Stomach (tissue), 4 donors: ENCODE measurements at regions not wholly inside any gene's neighbourhood (a gene's known extent, or its start where the extent isn't known, plus 50 kb on each side); places are given as distances from the start of the nearest gene placed in this dataset.

Source experiments
- EP300 ChIP-seq: sonication (generic); formaldehyde crosslinking; IDR thresholded peaks from one replicate; pipeline ENCODE4 v1.6.1; 2017; ENCODE audit warnings: antibody characterized with exemption
- POLR2A ChIP-seq, 4 donors: fragments of 450-650 bp; IDR thresholded peaks; one replicate each; pipeline ENCODE4 v1.6.1; 2016; ENCODE audit warnings: antibody characterized with exemption in 4 of 4, control low read depth in 2 of 4, mild to moderate bottlenecking in 1 of 4, moderate library complexity in 1 of 4
- POLR2AphosphoS5 ChIP-seq, 3 donors: sonication (generic); formaldehyde crosslinking; IDR thresholded peaks; one replicate each; pipeline ENCODE4 v1.6.1; 2016; ENCODE audit warnings: antibody characterized with exemption in 3 of 3
- TF ChIP-seq, protein P1 (sequence below), 7 experiments: fragments of 450-650 bp in 4 of 7; fragments of 200-600 bp in 3 of 7; sonication (generic) in 3 of 7; IDR thresholded peaks; one replicate each; pipeline ENCODE4 v1.5.1; 2016 to 2019; ENCODE audit warnings: antibody characterized with exemption in 7 of 7, control low read depth in 2 of 7, mild to moderate bottlenecking in 1 of 7

GRCh38 chr18:47373465-47373864 lies 122.0 kb upstream of the SKOR2 start:
- TF ChIP-seq, protein P1, sequence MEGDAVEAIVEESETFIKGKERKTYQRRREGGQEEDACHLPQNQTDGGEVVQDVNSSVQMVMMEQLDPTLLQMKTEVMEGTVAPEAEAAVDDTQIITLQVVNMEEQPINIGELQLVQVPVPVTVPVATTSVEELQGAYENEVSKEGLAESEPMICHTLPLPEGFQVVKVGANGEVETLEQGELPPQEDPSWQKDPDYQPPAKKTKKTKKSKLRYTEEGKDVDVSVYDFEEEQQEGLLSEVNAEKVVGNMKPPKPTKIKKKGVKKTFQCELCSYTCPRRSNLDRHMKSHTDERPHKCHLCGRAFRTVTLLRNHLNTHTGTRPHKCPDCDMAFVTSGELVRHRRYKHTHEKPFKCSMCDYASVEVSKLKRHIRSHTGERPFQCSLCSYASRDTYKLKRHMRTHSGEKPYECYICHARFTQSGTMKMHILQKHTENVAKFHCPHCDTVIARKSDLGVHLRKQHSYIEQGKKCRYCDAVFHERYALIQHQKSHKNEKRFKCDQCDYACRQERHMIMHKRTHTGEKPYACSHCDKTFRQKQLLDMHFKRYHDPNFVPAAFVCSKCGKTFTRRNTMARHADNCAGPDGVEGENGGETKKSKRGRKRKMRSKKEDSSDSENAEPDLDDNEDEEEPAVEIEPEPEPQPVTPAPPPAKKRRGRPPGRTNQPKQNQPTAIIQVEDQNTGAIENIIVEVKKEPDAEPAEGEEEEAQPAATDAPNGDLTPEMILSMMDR (IDR thresholded peaks at IDR 0.05), result no peak
- TF ChIP-seq EP300 (no peak), POLR2A (IDR thresholded peaks at IDR 0.05) (no peak), POLR2AphosphoS5 (IDR thresholded peaks at IDR 0.05) (no peak)
